GM12878 (cell line): ENCODE measurements at regions not wholly inside any gene's neighbourhood (a gene's known extent, or its start where the extent isn't known, plus 50 kb on each side); places are given as distances from the start of the nearest gene placed in this dataset.
"Not testable (repeated sequence)": the region's sequence is repeated elsewhere in the genome, so short reads cannot be mapped to it uniquely, and the experiment has no call there.

Experiments
- CBX5 ChIP-seq: sonication (generic); IDR thresholded peaks from 2 replicates; pipeline ENCODE4 v1.6.1; 2016; ENCODE audit warnings: low read depth, moderate library complexity, mild to moderate bottlenecking, inconsistent platforms
- CEBPB ChIP-seq, 2 experiments: fragments of 150-350 bp in 1 of 2; IDR thresholded peaks; 2 replicates each; pipeline ENCODE4 v1.6.1; 2012 to 2014; ENCODE audit warnings: low read depth in 2 of 2, low read length in 2 of 2, borderline replicate concordance in 1 of 2, inconsistent platforms in 1 of 2
- CREM ChIP-seq: IDR thresholded peaks from 2 replicates; pipeline ENCODE4 v1.6.1; 2014; ENCODE audit warnings: antibody characterized with exemption, low read depth
- GABPA ChIP-seq: IDR thresholded peaks from 2 replicates; pipeline ENCODE4 v1.6.1; 2014; ENCODE audit warnings: antibody characterized with exemption, low read depth, mild to moderate bottlenecking, inconsistent platforms
- JUND ChIP-seq: IDR thresholded peaks from 2 replicates; pipeline ENCODE4 v1.6.1; 2012; ENCODE audit warnings: low read depth, mild to moderate bottlenecking, low read length, improper control_type of control experiment, moderate library complexity
- MYB ChIP-seq: fragments of 150-350 bp; IDR thresholded peaks from 2 replicates; pipeline ENCODE4 v1.6.1; 2014; ENCODE audit warnings: mild to moderate bottlenecking, low read depth, low read length, borderline replicate concordance
- PAX8 ChIP-seq: fragments of 450-650 bp; IDR thresholded peaks from 2 replicates; pipeline ENCODE4 v1.6.1; 2017; ENCODE audit warnings: mild to moderate bottlenecking, moderate library complexity
- TF ChIP-seq, protein P1 (sequence below): IDR thresholded peaks from 2 replicates; pipeline ENCODE4 v1.6.1; 2012; ENCODE audit warnings: low read depth, low read length, improper control_type of control experiment

DNA sequence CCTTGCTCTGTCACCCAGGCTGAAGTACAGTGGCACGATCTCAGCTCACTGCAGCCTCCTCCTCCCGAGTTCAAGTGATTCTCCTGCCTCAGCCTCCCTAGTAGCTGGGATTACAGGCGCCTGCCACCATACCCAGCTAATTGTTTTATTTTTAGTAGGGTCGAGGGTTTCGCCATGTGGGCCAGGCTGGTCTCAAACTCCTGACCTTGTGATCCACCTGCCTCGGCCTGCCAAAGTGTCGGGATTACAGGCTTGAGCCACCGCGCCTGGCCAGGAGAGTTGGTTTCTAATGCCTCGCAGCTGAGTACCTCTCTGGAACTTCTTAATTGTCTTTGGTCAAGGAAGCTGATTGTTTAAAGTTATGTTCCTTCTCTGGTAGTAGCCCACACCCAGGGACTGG, 702.7 kb upstream of the SLITRK6 start:
- not testable (repeated sequence) for TF ChIP-seq CEBPB (IDR thresholded peaks at IDR 0.05; ENCODE audit: borderline replicate concordance in 1 of 2, low read depth in 2 of 2, low read length in 2 of 2); PAX8; JUND; CREM; CBX5; GABPA; MYB
- TF ChIP-seq, protein P1, sequence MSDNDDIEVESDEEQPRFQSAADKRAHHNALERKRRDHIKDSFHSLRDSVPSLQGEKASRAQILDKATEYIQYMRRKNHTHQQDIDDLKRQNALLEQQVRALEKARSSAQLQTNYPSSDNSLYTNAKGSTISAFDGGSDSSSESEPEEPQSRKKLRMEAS = not testable (repeated sequence)
